ENCODE measurements at regions not wholly inside any gene's neighbourhood (a gene's known extent, or its start where the extent isn't known, plus 50 kb on each side); places are given as distances from the start of the nearest gene placed in this dataset.

- TF ChIP-seq CTCF (IDR thresholded peaks at IDR 0.05; ENCODE audit: poor library complexity, severe bottlenecking) (no peak), EP300 (conservative IDR thresholded peaks at IDR 0.05; ENCODE audit: poor library complexity, severe bottlenecking) (no peak), POLR2AphosphoS5 (IDR thresholded peaks at IDR 0.05) (no peak), REST (IDR thresholded peaks at IDR 0.05; ENCODE audit: borderline replicate concordance) (no peak), RAD21 (conservative IDR thresholded peaks at IDR 0.05) (no peak), EZH2 (IDR thresholded peaks at IDR 0.05; ENCODE audit: borderline replicate concordance, insufficient read depth, low read length, poor library complexity, severe bottlenecking) (no peak), MXI1 (conservative IDR thresholded peaks at IDR 0.05; ENCODE audit: poor library complexity, severe bottlenecking) (no peak), SMC3 (conservative IDR thresholded peaks at IDR 0.05; ENCODE audit: poor library complexity) (no peak)
These were observed 512.1 kb upstream of the ITGA1 start for GRCh38 chr5:52275639-52276038.
